ENCODE measurements at regions not wholly inside any gene's neighbourhood (a gene's known extent, or its start where the extent isn't known, plus 50 kb on each side); places are given as distances from the start of the nearest gene placed in this dataset.
"Not testable (repeated sequence)": the region's sequence is repeated elsewhere in the genome, so short reads cannot be mapped to it uniquely, and the experiment has no call there.

DNA sequence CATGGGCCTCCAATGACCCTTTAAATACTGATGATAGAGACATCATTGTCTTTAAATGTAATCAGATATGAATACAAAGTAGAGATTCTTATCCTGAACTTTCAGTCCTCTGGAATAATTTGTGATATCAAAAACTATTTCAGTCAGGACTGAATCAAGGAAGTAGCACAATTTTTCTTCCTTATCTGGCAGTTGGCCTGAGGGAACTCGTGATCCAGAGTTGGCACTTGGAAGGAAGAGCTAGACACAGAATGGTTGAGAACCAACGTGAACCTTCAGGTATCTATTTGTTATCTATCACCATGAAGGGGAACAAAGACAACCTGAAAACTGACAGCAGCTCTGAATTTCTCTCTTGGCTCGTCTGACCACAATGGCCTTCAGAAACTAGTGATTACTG lies 269.3 kb downstream of the PRDM9 start:
- ATAC-seq = no peak
- CTCF ChIA-PET = interaction anchor here (1.3 kb wide), 1 partner anchor 34 kb away, joined by 4 read pairs; no protein-coding TSS in a partner anchor
- RAD21 ChIA-PET (ENCODE audit: unreplicated experiment) = no interaction called here
- WGBS (ENCODE audit: insufficient coverage, insufficient replicate concordance, low lambda C conversion rate, missing lambda C conversion rate) = 4% methylated on average over 3 of the region's 3 CpGs
- H3K4me1 ChIP-seq (ENCODE audit: control insufficient read depth, insufficient read depth, low read length) = no peaks in the 10 kb centered on the region
- TF ChIP-seq CBX5 (IDR thresholded peaks at IDR 0.05; ENCODE audit: low read depth) = no peak
- no peaks in the 10 kb centered on the region for H3K36me3 ChIP-seq (ENCODE audit: control insufficient read depth in 2 of 2, insufficient read depth in 2 of 2, low read length in 1 of 2)
- H3K9me3 ChIP-seq (replicated peaks; ENCODE audit: control insufficient read depth, insufficient read depth, low read length) = no peaks in the 10 kb centered on the region
- DNase-seq (ENCODE audit: low read depth, low spot score) = no peak
- H3K79me2 ChIP-seq (ENCODE audit: control insufficient read depth, insufficient read depth, low read length) = no peaks in the 10 kb centered on the region
- in situ Hi-C loops (cut with MboI) = no loop called here
- FAIRE-seq = no peak
- intact Hi-C loops (cut with micrococcal nuclease; ENCODE audit: unreplicated experiment) = no loop called here
- BruUV-seq (replicated peaks) = no TSS peak
- SMC1A ChIA-PET (ENCODE audit: uncharacterized antibody, unreplicated experiment) = no interaction called here
- H4K20me1 ChIP-seq (ENCODE audit: control insufficient read depth, insufficient read depth) = no peaks in the 10 kb centered on the region
- H2AFZ ChIP-seq (ENCODE audit: control insufficient read depth, low read depth, low read length) = no peak overlapping the region
- H3K9ac ChIP-seq (ENCODE audit: control insufficient read depth, insufficient read depth, low read length) = no peak overlapping the region
- H3K4me2 ChIP-seq (ENCODE audit: control insufficient read depth, insufficient read depth) = no peak overlapping the region
- H3K27me3 ChIP-seq (replicated peaks in 1 of 2; ENCODE audit: control insufficient read depth in 2 of 2, insufficient read depth in 2 of 2, low read length in 1 of 2) = no peaks in the 10 kb centered on the region
- no peak overlapping the region for H3K27ac ChIP-seq (ENCODE audit: control insufficient read depth, insufficient read depth)
- H3K4me3 ChIP-seq = no peak overlapping the region
- POLR2A ChIA-PET = no interaction called here

DNA sequence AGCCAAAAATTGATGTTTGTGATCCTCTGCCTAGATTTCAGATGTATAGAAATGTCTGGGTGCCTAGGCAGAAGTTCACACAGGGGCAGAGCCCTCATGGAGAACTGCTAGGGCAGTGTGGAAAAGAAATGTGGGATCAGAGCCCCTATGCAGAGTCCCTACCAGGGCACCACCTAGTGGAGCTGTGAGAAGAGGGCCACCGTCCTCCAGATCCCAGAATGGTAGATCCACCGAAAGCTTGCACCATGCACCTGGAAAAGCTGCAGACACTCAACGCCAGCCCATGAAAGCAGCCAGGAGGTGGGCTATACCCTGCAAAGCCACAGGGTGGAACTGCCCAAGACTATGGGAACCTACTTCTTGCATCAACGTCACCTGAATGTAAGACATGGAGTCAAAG lies 292.9 kb downstream of the PRDM9 start:
- DNase-seq (ENCODE audit: low read depth, low spot score); H3K79me2 ChIP-seq (ENCODE audit: control insufficient read depth, insufficient read depth, low read length); ATAC-seq; BruUV-seq (replicated peaks); H3K27ac ChIP-seq (ENCODE audit: control insufficient read depth, insufficient read depth); RAD21 ChIA-PET (ENCODE audit: unreplicated experiment); H3K4me3 ChIP-seq; H3K4me1 ChIP-seq (ENCODE audit: control insufficient read depth, insufficient read depth, low read length); H3K4me2 ChIP-seq (ENCODE audit: control insufficient read depth, insufficient read depth); H2AFZ ChIP-seq (ENCODE audit: control insufficient read depth, low read depth, low read length); H4K20me1 ChIP-seq (ENCODE audit: control insufficient read depth, insufficient read depth); H3K9me3 ChIP-seq (replicated peaks; ENCODE audit: control insufficient read depth, insufficient read depth, low read length); H3K27me3 ChIP-seq (replicated peaks in 1 of 2; ENCODE audit: control insufficient read depth in 2 of 2, insufficient read depth in 2 of 2, low read length in 1 of 2); FAIRE-seq; in situ Hi-C loops (cut with MboI); POLR2A ChIA-PET; H3K36me3 ChIP-seq (ENCODE audit: control insufficient read depth in 2 of 2, insufficient read depth in 2 of 2, low read length in 1 of 2); SMC1A ChIA-PET (ENCODE audit: uncharacterized antibody, unreplicated experiment); H3K9ac ChIP-seq (ENCODE audit: control insufficient read depth, insufficient read depth, low read length); intact Hi-C loops (cut with micrococcal nuclease; ENCODE audit: unreplicated experiment): not testable (repeated sequence)
- 23% methylated on average over 4 of the region's 4 CpGs for WGBS (ENCODE audit: insufficient coverage, insufficient replicate concordance, low lambda C conversion rate, missing lambda C conversion rate)
- TF ChIP-seq, protein P1, sequence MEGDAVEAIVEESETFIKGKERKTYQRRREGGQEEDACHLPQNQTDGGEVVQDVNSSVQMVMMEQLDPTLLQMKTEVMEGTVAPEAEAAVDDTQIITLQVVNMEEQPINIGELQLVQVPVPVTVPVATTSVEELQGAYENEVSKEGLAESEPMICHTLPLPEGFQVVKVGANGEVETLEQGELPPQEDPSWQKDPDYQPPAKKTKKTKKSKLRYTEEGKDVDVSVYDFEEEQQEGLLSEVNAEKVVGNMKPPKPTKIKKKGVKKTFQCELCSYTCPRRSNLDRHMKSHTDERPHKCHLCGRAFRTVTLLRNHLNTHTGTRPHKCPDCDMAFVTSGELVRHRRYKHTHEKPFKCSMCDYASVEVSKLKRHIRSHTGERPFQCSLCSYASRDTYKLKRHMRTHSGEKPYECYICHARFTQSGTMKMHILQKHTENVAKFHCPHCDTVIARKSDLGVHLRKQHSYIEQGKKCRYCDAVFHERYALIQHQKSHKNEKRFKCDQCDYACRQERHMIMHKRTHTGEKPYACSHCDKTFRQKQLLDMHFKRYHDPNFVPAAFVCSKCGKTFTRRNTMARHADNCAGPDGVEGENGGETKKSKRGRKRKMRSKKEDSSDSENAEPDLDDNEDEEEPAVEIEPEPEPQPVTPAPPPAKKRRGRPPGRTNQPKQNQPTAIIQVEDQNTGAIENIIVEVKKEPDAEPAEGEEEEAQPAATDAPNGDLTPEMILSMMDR (IDR thresholded peaks at IDR 0.05 in 2 of 3, conservative IDR thresholded peaks at IDR 0.05 in 1 of 3; ENCODE audit: control insufficient read depth in 2 of 3, extremely low read depth in 1 of 3, insufficient read depth in 1 of 3, low read depth in 3 of 3, low read length in 3 of 3) = 0 out of 6 replicates have a peak, but pooled peaks of 1 of the 3 experiments have one; percentile 5
- CTCF ChIA-PET = interaction anchor here (1.0 to 1.5 kb wide), 2 partner anchors 448 to 591 kb away, joined by 3 to 9 read pairs; no protein-coding TSS in a partner anchor

All from GM12878 (cell line).